Transverse colon (tissue), 3 donors: ENCODE measurements at regions not wholly inside any gene's neighbourhood (a gene's known extent, or its start where the extent isn't known, plus 50 kb on each side); places are given as distances from the start of the nearest gene placed in this dataset.

ENCODE experiments used
- CTCF ChIP-seq, 5 experiments: fragments of 200-600 bp in 3 of 5; fragments of 450-650 bp in 2 of 5; sonication (generic) in 3 of 5; IDR thresholded peaks; 1 replicate in 2 of 5; 2 replicates in 3 of 5; pipeline ENCODE4 v1.5.1; 2016 to 2017; ENCODE audit warnings: antibody characterized with exemption in 5 of 5, inconsistent platforms in 3 of 5, mild to moderate bottlenecking in 2 of 5, moderate library complexity in 1 of 5
- EP300 ChIP-seq: sonication (generic); formaldehyde crosslinking; IDR thresholded peaks from one replicate; pipeline ENCODE4 v1.6.1; 2017; ENCODE audit warnings: antibody characterized with exemption, low read depth

DNA sequence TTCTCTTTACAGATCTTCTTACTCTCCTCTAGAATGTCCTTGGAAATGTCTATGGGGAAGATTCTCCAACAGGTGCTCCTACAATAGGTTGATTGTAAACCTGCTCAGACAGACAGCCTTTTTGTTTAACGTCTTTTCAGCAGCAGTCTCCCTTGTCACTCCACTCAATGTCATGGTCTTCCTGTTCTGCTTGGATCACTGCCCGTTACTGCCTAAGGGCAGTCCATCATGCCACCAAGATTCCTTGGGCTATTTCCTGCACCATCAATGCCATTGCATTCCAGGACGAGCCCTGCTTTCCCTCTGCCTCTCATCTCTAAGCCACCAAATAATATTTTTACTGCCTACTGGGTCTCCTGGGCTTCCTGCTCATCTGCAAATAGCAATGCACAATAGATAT, 97.4 kb upstream of the GALNT5 start:
- TF ChIP-seq CTCF (IDR thresholded peaks at IDR 0.05): no peak
- no peak for TF ChIP-seq EP300
